GM13976 (cell line): ENCODE measurements at regions not wholly inside any gene's neighbourhood (a gene's known extent, or its start where the extent isn't known, plus 50 kb on each side); places are given as distances from the start of the nearest gene placed in this dataset.

Experiments
- DNase-seq: peaks from one replicate; pipeline ENCODE4 v3.0.0; 2012; ENCODE audit warnings: low spot score
- in situ Hi-C: fragments of 300-500 bp; cut with MboI; formaldehyde crosslinking; loops from one replicate; pipeline ENCODE4 v1.12.0; 2022; ENCODE audit warnings: low sequenced_read_pairs, mixed read lengths, inconsistent platforms; ENCODE audit not compliant: unreplicated experiment
- TF ChIP-seq, protein P1 (sequence below): IDR thresholded peaks from 2 replicates; pipeline ENCODE4 v1.5.1; 2012; ENCODE audit warnings: borderline replicate concordance, mild to moderate bottlenecking; ENCODE audit not compliant: insufficient read depth; ENCODE audit errors: extremely low read depth, missing control alignments, control extremely low read depth

DNA sequence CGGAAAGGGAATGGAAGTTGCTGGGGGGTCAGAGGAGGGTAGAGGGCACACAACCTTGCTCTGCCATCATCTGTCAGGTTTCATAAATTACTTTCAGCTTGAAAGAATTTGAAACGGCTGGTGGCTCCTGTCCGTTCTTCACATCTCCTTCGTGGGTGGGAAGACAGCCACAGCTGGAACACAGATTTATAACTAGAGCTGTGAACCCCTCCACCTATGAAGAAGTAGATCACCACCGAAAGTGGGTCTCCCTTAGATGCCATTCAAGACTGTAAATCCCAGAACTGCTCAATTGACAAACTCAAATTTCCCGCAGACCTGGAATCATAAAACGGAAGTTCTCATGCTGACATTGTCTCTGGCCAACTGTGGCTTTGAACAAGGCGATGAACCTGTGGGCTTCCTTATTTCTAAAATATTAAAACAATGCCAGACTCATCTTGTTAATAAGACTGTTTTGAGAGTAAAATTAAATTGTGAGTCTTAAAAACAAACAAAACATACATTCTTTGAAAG is 65.3 kb downstream of the BTBD3 start:
- DNase-seq, result no peak
- TF ChIP-seq, protein P1, sequence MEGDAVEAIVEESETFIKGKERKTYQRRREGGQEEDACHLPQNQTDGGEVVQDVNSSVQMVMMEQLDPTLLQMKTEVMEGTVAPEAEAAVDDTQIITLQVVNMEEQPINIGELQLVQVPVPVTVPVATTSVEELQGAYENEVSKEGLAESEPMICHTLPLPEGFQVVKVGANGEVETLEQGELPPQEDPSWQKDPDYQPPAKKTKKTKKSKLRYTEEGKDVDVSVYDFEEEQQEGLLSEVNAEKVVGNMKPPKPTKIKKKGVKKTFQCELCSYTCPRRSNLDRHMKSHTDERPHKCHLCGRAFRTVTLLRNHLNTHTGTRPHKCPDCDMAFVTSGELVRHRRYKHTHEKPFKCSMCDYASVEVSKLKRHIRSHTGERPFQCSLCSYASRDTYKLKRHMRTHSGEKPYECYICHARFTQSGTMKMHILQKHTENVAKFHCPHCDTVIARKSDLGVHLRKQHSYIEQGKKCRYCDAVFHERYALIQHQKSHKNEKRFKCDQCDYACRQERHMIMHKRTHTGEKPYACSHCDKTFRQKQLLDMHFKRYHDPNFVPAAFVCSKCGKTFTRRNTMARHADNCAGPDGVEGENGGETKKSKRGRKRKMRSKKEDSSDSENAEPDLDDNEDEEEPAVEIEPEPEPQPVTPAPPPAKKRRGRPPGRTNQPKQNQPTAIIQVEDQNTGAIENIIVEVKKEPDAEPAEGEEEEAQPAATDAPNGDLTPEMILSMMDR, result no peak
- in situ Hi-C loops, result no loop called here

DNA sequence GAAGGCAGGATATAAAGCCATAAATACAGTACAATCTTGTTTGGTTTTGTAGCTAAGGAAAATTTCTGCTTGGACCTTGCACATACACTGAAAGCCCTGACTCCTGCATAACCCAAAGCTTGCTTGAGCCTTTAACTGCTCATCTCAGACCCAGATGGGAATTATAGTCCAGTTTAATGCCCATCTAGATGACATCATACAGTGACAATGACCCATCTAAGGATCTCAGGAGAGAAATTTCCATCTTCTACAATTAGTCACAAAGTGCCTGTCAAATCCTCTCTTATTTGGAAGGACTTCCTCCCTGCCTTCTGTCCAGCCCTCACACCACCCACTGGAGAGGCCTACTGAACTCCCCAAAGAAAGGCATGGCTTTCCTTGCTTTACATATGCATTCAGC is 69.3 kb downstream of the BTBD3 start:
- DNase-seq, result no peak
- TF ChIP-seq, protein P1, result no peak
- in situ Hi-C loops, result no loop called here

DNA sequence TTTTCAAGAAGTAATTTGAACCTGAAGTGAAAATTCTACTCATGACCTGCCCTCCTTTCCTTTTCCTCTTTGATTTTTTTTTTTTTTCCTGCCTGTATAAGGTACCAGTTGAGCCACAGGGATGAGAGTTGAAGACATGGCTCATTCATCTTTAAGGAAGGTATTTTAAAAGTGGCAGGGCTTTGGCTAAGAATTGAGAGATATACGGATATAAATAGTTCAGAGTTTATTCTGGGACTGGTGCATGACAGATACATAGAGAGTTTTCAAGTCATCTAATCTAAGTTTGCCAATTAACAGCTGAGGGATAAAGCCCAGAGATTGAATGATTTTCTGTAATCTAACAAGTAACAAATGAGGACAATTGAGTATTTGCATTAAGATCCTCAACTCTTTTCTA is 69.8 kb downstream of the BTBD3 start:
- in situ Hi-C loops, result no loop called here
- TF ChIP-seq, protein P1, result no peak

DNA sequence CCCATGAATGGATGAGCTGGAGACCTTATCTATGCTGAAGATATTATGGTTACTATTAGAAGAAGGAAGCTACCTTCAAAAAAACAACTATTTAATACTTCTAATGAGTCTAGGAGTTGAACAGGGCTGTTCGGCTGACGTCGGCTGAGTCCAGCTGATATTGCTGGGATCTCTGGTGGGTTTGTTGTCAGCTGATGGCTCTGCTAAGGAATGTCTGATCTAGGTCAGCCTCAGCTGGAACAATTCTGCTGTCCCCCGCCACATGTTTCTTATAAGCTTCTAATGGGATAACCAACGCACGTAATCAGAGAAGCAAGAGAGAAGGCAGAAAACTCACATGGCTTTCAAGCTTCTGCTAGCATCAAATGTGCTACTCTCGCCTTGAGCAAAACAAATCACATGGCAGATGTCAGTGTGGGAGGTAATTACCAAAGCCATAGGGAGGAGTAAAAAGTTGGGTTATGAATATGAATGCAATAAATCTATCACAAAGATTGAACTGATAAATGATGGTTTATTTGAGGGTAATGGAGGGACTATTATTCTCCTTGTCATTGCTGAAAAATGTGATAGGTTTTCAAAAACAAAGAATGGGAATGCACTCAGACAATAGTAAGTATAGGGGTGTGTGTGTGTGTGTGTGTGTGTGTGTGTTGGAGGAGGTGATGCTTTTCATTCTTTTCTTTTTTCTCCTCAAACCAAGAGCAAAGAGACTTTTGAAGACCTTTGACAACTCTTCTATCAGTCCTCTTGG is 71.5 kb downstream of the BTBD3 start:
- TF ChIP-seq, protein P1, result no peak
- no peak for DNase-seq
- in situ Hi-C loops, result no loop called here

More for the DNA sequence above, 69.8 kb downstream of the BTBD3 start:
- no peak for DNase-seq

DNA sequence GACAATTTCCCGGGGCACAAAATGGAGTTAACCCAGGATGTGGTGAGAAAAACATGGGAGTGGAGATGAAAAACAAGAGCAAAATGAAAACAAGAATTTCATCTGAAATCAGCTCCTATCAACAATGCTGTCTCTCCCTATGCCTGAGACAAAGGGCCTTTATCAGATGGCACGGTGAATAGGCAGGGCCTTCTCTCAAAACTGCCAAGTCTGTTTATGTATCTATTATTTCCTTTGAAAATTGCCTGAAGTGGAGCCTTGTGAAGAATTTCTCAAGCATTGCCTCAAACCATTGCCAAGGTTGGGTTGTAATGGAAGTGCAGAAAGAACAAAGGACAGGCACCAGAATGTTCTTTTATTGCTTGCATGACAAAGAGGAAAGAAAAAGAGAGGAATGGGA is 74.7 kb downstream of the BTBD3 start:
- no peak for DNase-seq
- TF ChIP-seq, protein P1, result no peak
- in situ Hi-C loops, result no loop called here

DNA sequence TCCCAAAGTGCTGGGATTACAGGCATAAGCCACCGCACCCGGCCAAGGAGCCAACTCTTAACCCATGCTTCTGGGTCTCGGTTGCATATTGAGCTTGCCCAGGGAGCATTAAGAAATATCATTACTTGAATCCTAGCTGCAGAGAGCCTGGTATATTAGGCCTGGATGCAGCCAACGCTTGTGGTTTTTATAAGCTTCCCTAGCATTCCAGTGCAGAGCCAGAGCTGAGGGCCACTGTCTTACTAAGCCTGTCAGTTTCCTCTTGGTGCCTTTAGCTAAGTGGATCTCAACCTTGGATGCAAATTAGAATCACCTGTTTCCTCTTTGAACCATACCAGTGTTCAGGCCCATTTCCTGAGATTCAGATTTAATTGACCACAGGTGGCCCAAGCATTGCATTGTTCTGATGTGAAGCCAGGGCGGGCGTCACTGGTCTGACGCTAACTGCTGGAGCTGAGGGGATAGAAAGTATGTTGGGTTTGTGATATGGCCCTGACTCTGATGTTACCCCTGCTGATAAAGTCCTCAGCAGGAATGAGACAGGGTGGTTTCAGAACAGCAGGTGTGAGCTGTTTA is 76.3 kb downstream of the BTBD3 start:
- no peak for DNase-seq
- TF ChIP-seq, protein P1, result no peak
- in situ Hi-C loops, result no loop called here
